ENCODE measurements at regions not wholly inside any gene's neighbourhood (a gene's known extent, or its start where the extent isn't known, plus 50 kb on each side); places are given as distances from the start of the nearest gene placed in this dataset.

DNA sequence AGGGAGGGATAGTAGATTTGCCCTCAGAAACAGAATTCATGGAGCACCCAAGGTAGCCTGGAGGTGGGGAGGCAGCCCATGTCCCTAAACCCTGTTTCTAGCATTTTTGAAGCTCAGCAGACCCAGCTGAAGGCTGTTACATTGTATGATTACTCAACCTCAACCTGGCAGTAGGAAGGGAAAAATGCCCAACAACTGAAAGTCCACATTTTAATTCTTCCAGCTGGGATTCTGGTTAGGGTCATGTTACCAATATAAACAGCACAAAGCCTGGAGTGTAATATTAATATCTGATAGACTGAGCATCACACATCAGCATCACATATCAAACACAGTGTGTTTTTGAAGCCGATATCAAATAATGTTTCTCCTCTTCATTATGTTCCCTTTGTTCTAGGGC is 437.0 kb downstream of the HRH4 start:
- TF ChIP-seq CTCF (IDR thresholded peaks at IDR 0.05) (no peak), ZFX (IDR thresholded peaks at IDR 0.05; ENCODE audit: borderline replicate concordance) (no peak)

Measured in 22Rv1 (cell line).